Fibroblast of lung (primary cell): ENCODE measurements at regions not wholly inside any gene's neighbourhood (a gene's known extent, or its start where the extent isn't known, plus 50 kb on each side); places are given as distances from the start of the nearest gene placed in this dataset.

Experiments
- CTCF ChIP-seq, 2 donors: IDR thresholded peaks in 1 of 2; conservative IDR thresholded peaks in 1 of 2; 1 replicate in 1 of 2; 2 replicates in 1 of 2; pipeline ENCODE4 v1.5.1; 2011 to 2012; ENCODE audit warnings: low read length in 2 of 2, control low read depth in 1 of 2, inconsistent platforms in 1 of 2, low read depth in 1 of 2, mild to moderate bottlenecking in 1 of 2
- EZH2 ChIP-seq: IDR thresholded peaks from 2 replicates; pipeline ENCODE4 v1.5.1; 2012; ENCODE audit warnings: low read length, control low read depth, mild to moderate bottlenecking; ENCODE audit errors: missing control alignments

- no peak for TF ChIP-seq CTCF (conservative IDR thresholded peaks at IDR 0.05 in 1 of 2, IDR thresholded peaks at IDR 0.05 in 1 of 2; ENCODE audit: low read depth in 1 of 2, low read length in 2 of 2)
- no peak for TF ChIP-seq EZH2
Measured at GRCh38 chr10:33086100-33086499, 128.1 kb upstream of the ITGB1 start.
